ENCODE measurements at regions not wholly inside any gene's neighbourhood (a gene's known extent, or its start where the extent isn't known, plus 50 kb on each side); places are given as distances from the start of the nearest gene placed in this dataset.

DNA sequence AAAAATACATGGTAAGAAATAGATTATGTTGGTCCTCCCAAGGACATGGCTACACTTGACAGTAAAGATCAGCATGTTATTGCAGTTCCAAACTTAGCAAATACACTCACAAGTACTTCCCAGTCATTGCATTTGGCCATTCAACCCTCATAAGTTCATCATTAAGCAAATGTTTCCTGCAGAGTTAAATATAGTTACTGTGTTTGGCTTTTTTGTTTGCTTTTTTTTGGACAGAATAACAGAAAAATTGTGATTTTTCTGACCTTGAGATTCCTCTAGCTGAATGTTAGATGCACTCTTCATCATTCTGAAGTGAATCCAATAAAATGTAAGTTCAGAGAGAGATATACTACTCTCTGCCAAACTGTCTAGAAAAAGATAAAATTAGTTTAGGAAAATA lies 295.3 kb downstream of the GPD2 start:
- TF ChIP-seq, protein P1, sequence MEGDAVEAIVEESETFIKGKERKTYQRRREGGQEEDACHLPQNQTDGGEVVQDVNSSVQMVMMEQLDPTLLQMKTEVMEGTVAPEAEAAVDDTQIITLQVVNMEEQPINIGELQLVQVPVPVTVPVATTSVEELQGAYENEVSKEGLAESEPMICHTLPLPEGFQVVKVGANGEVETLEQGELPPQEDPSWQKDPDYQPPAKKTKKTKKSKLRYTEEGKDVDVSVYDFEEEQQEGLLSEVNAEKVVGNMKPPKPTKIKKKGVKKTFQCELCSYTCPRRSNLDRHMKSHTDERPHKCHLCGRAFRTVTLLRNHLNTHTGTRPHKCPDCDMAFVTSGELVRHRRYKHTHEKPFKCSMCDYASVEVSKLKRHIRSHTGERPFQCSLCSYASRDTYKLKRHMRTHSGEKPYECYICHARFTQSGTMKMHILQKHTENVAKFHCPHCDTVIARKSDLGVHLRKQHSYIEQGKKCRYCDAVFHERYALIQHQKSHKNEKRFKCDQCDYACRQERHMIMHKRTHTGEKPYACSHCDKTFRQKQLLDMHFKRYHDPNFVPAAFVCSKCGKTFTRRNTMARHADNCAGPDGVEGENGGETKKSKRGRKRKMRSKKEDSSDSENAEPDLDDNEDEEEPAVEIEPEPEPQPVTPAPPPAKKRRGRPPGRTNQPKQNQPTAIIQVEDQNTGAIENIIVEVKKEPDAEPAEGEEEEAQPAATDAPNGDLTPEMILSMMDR (IDR thresholded peaks at IDR 0.05; ENCODE audit: low read depth, low read length, missing control alignments), result no peak
- no peak for DNase-seq
- in situ Hi-C loops (cut with HindIII; ENCODE audit: low pct_ligation_motif_present, low sequenced_read_pairs), result no loop called here
- no peak overlapping the region for H3K4me3 ChIP-seq (ENCODE audit: low read depth, low read length)
- no peaks in the 10 kb centered on the region for H3K36me3 ChIP-seq (replicated peaks)
- no peaks in the 10 kb centered on the region for H3K27me3 ChIP-seq (replicated peaks)
- H3K27ac ChIP-seq, result no peak overlapping the region

GRCh38 chr2:156736950-156737349 lies 300.8 kb downstream of the GPD2 start:
- Histone ChIP-seq H3K36me3 (replicated peaks) (no peaks in the 10 kb centered on the region), H3K27me3 (replicated peaks) (no peaks in the 10 kb centered on the region), H3K4me3 (ENCODE audit: low read depth, low read length) (no peak overlapping the region), H3K27ac (no peak overlapping the region)
- in situ Hi-C loops (cut with HindIII; ENCODE audit: low pct_ligation_motif_present, low sequenced_read_pairs), result no loop called here
- TF ChIP-seq, protein P1 (IDR thresholded peaks at IDR 0.05; ENCODE audit: low read depth, low read length, missing control alignments), result no peak
- no peak for DNase-seq

DNA sequence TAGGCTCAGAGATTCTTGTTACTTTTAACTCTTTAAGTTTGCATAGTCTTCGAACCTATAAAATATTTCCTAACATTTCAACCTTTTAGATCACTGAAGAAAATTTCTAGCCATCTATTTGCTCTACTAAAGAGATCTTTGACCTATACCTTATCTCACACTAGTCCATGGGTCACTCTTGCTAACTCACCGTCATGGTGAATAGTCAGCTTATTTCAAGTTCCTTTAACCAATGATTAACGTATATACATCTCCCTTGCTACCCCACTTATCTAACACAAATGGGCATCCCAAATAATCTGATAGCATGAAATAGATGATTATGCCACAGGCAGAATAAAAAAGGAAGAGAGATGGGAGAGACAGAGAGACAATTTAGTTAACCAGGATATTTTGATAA lies 303.1 kb downstream of the GPD2 start:
- Histone ChIP-seq H3K36me3 (replicated peaks) (no peaks in the 10 kb centered on the region), H3K27me3 (replicated peaks) (no peaks in the 10 kb centered on the region), H3K27ac (no peak overlapping the region), H3K4me3 (ENCODE audit: low read depth, low read length) (no peak overlapping the region)
- in situ Hi-C loops (cut with HindIII; ENCODE audit: low pct_ligation_motif_present, low sequenced_read_pairs), result no loop called here
- TF ChIP-seq, protein P1 (IDR thresholded peaks at IDR 0.05; ENCODE audit: low read depth, low read length, missing control alignments), result no peak
- no peak for DNase-seq

GRCh38 chr2:156745619-156746018 lies 309.4 kb downstream of the GPD2 start:
- no peak for DNase-seq
- Histone ChIP-seq H3K36me3 (replicated peaks) (no peaks in the 10 kb centered on the region), H3K4me3 (ENCODE audit: low read depth, low read length) (no peak overlapping the region), H3K27ac (no peak overlapping the region), H3K27me3 (replicated peaks) (no peaks in the 10 kb centered on the region)
- in situ Hi-C loops (cut with HindIII; ENCODE audit: low pct_ligation_motif_present, low sequenced_read_pairs), result no loop called here
- TF ChIP-seq, protein P1 (IDR thresholded peaks at IDR 0.05; ENCODE audit: low read depth, low read length, missing control alignments), result no peak

DNA sequence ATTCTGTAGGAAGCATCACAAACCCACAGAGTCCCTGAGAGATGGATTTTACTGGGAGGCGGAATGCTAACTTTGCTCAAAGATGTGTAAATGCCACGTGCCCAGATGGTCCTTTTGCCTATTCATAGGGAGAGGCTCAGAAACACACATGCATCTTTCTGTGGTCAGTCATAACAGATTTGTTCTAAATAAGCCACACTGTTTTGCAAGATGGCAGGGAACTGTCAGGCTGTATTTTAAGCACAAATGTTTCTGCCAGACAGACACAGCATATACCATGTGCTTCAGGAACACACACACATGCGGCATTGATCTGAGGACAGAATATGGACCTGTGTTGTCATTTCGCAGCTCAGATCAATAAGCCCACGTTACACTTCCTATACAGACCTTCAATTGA lies 312.0 kb downstream of the GPD2 start:
- TF ChIP-seq, protein P1 (IDR thresholded peaks at IDR 0.05; ENCODE audit: low read depth, low read length, missing control alignments), result no peak
- in situ Hi-C loops (cut with HindIII; ENCODE audit: low pct_ligation_motif_present, low sequenced_read_pairs), result no loop called here
- no peak for DNase-seq

DNA sequence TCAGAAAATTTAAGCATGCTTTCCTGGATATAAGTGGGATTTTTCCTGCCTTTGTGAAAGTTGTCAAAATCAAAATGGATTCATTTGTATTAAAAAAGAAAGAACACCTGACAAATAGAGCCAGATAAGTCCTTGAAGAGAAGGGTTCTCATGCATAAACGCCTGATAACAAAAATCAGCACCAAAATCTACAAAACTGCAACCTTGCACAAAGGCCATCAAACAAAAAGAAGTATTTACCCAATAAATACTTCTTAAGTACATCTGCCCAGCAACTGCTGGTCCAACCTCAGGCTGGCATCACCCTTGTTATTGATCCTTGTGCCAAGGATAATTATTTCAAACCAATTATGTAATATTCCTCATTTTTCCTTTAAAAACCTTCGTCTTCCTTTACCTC lies 315.9 kb downstream of the GPD2 start:
- no peak overlapping the region for H3K27ac ChIP-seq
- no peaks in the 10 kb centered on the region for H3K36me3 ChIP-seq (replicated peaks)
- H3K4me3 ChIP-seq (ENCODE audit: low read depth, low read length), result no peak overlapping the region
- in situ Hi-C loops (cut with HindIII; ENCODE audit: low pct_ligation_motif_present, low sequenced_read_pairs), result no loop called here
- H3K27me3 ChIP-seq (replicated peaks), result no peaks in the 10 kb centered on the region
- TF ChIP-seq, protein P1 (IDR thresholded peaks at IDR 0.05; ENCODE audit: low read depth, low read length, missing control alignments), result no peak
- DNase-seq, result no peak

More for the DNA sequence above, 312.0 kb downstream of the GPD2 start:
- Histone ChIP-seq H3K4me3 (ENCODE audit: low read depth, low read length) (no peak overlapping the region), H3K36me3 (replicated peaks) (no peaks in the 10 kb centered on the region), H3K27ac (no peak overlapping the region), H3K27me3 (replicated peaks) (no peaks in the 10 kb centered on the region)

Measured in brain microvascular endothelial cell (primary cell).